NCI-H146 treated with DMSO at 0.1 percent for 48 hours (cell line): ENCODE measurements at regions not wholly inside any gene's neighbourhood (a gene's known extent, or its start where the extent isn't known, plus 50 kb on each side); places are given as distances from the start of the nearest gene placed in this dataset.
A peak's percentile ranks its signal among the peaks of the same experiment; 100 is the strongest.

Experiments
- DNase-seq: peaks from one replicate; lab custom pipeline; 2025; ENCODE audit not compliant: unreplicated experiment; lab: John Stamatoyannopoulos, UW

GRCh38 chr16:50469744-50470321 is 78.4 kb upstream of the NKD1 start:
- no peak for DNase-seq

DNA sequence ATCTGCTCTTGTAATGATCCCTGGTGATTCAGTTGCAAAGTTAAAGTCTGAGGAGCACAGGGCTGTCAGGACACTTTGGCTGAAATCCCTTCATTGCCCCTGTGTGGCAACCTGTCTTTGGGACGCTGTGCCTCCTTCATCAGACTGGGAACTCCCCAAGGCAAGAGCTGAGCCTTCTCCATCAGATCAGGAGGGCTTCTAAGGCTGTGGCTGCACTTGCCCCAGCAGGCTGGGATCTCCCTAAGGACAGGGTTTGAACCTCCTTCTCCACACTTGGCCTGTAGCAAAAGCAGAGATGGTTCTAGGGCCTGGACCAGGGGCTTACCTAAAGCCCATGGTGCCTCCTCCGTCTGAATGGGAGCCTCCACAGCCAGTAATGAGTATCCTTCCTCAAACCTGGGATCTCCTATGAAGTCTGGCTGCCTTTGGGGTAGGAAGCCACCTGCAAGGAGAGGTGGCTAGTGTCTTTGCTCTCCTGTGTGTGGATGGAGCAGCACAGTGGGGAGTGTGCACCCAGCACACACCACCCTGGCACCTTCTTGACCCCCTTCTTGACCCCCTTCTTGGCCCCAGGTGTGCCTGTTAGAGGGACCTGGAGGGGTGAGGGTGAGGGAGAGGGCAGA is 79.0 kb upstream of the NKD1 start:
- no peak for DNase-seq

GRCh38 chr16:50468749-50469078 is 79.5 kb upstream of the NKD1 start:
- no peak for DNase-seq

DNA sequence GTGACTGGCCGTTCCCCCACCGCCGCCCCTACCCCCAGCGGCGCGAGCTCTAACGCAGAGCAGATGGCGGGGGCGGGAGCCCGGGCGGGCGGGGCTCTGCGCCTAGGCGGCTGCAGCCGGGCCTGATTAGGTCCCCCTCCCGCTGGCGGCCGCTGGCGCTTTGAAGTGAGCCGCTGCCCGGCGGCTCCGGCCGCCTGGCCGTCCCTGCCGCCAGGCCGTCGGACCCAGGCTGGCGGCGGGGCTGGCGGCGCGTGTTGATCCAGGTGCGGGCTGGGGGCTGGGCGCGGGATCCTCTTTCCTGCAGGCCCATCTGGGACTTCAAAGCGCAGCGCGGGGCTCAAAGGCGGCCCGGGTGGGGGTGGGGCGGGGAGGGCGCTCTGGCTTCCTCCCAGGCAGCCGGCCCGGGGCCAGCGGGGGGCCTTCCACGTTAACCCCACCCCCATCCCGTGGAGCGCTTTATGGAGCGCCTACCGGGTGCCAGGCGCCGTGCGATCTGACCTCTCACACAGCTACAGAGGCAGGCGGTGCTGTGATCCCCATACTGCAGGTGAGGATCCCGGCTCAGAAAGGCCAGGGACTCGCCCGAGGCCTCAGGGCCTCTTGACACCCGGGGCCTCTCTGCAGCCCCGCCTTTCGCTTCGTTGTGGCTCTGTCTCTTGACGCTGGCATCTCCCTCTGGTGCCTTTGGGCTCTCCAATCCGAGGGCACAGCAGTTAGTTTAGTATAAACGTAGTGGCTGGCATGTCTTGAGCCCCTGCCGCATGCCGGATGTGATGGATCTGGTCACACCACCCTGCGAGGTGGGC is 80.0 kb upstream of the NKD1 start:
- DNase-seq = peak; percentile 16

GRCh38 chr16:50467559-50467942 is 80.6 kb upstream of the NKD1 start:
- no peak for DNase-seq

- no peak for DNase-seq
Observed at GRCh38 chr16:50466170-50466569, 82.0 kb upstream of the NKD1 start.

DNA sequence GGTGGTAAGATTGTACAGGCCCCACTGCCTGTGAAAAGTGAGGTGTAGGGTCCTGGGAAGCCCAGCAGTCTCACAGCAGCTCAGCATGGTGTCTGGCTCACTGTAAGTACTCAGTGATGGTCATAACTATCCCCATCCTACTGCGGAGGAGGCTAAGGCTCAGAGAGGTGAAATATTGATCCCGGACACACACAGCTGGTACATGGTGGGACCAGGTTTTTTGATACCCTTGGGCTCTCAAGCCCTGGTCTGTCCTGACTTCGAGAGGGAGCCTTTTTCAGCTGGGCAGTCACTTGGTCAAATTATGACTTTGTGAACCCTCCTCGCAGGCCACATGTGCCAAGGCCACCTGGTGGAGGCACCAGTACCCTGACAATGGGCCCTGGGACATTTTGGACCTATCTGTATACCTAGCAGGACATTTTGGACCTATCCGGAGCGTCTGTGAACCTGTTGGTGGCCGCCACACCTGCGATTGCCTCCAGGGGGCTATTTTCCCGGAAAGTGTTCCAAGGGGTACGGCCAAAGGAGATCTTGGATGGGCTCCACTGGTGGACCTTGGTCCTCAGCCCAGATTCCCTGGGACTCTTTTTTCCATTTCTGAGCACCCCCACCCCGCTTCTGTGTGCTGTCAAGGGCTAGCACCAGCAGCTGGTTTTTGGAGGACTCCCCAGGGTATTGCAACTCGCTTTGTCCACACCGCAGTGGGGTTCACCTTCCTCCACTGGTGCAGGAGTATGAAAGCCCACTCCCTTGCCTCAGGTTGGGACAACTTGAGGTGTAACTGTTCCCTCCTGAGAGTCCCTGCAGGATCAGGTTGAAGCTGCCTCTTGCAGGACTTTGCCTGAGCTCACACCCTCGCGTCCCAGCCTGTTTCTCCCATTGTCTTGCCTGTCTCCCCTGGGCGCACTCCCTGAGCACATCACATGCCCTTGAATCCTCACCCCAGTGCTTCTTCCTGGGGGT is 83.6 kb upstream of the NKD1 start:
- DNase-seq = no peak

GRCh38 chr16:50463581-50464324 is 84.4 kb upstream of the NKD1 start:
- no peak for DNase-seq

- no peak for DNase-seq
Observed at GRCh38 chr16:50462793-50463507, 85.2 kb upstream of the NKD1 start.

DNA sequence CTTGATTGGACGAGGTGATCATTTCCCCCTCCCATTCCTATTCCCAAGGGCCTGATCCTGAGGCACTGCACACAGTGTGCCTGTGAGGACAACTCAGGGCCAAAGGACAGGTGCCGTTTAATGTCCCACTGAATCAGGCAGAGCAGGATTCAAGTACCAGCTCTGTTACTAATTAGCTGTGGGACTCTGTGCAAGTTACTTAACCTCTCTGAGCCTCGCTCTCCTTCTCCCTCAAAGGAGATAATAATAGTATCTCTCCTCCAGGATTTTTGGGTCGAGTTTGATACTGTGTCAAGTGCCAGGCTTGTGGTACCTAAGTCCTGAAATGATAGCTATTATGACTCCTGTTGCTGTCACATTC is 86.8 kb upstream of the NKD1 start:
- DNase-seq = no peak

DNA sequence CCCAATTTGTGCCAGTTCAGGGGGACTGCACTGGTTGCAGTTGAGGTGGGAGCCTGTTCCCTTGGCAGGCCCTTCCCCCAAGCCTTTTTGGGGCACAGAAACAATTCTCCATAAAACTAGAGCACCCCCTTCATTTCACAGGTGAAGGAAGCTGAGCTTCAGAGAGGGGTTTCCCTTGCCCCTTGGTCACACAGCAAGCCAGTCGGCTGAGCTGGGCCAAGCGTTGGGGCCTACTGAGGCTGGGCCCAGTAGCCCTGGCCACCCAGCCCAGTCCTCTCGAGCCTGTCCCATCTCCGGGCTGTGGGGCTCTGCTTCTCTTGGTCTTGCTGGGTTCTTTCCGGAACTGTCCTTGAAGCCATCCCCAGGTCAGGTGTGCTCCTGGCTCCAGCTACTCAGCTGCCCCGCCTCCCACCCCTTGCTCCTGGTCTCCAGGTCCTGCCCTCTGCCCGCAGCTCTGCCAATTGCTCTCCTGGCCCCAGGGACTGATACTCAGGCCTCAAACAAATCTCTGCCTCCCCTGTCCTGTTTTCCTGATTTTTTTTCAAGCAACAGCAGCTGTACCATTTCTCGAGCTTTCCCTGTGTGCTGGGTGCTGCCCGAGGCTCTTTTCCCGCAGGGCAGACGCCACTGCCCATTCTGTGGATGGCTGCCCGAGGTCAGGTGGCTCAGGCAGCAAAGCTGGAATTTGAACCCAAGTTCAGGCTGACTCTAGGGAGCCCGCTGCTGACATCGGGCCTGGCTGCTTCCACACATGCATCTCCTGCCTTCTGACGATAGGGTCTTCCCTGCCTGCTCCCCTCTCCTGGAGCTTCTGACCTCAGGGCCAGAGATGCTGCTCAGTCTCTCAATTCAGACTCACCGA is 87.4 kb upstream of the NKD1 start:
- DNase-seq = no peak

DNA sequence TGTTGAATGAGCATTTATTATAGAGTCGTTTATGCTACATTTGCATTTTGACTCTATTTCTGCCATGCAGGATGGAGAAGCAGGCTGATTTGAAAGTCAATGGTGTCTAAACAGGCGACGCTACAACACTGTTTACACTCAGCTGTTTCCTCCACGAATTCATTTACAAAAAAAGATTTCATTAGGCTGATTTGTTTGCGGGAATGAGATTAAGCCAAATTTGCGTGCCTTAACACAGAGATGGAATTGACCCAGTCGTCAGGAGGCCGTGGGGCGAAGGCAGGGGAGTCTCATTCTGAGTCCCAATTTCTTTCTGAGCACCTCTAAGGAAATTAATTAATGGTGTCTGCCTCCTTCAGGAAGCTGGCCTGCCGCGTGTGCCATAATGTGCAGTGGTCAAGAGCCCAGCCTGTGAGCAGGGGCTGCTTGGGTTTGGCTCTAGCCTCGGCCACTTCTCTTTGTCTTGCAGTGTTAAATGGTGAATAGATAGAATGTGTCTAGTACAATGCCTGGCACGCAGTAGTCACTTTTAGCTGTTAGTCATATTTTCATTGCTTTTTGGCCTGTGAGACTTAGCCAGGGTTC is 88.6 kb upstream of the NKD1 start:
- DNase-seq = no peak

DNA sequence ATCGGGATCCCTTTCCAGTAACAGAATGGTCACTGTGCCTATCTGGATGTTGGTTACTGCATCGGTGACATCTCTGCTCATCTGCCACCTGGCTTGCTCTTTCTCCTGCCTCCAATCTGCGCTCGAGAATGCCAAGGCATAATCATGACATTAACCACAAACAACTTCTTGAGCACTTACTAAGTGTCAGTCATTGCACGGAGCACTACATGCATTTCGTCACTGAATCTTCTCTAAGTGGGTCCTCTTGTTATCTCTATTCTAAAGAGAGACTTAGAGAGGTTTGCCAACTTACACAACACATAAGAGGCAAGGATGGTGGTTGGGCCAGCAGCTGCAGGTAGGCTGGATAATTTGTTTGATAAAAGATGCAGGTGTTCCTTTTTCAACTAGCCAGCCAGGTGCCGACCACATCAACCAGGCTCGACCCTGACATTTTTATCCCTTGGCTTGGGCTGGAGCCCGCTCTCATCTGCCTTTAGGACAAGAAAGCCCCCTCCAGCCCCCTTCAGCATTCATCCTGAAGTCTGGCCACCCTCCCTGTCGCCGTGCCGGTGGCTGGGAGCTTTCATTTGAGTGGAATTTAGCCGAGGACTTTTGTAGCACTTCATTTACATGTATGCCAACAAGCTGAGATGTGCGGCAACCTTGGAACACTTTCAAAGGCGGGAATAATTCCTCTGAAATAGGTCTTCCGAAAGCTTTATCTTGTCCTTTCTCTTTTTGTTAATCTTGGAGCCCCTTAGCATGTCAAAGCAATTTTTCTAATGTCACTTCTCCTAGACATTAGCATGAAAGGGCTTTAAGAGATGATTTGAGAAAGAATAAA is 89.3 kb upstream of the NKD1 start:
- peak; percentile 61 for DNase-seq

- no peak for DNase-seq
Observed at GRCh38 chr16:50457979-50458491, 89.2 kb upstream of the BRD7 start.

DNA sequence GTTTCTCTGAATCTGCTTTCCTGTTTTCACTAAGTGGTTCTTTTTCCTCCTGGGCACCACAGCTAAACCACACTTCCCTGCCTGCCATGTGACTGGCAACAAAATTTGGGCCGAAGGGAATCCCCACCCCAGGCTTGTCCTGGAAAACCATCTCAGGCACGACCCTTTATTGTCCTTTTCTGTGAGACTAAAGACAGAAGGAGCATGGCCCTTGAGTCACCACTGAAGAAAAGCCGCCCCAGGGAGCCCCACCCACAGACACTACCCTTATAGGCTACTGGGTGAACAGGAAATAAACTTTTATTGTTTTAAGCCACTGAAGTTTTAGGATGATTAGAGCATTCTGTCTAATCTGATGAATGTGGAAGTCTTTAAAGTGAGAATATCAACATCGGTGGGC is 88.6 kb upstream of the BRD7 start:
- DNase-seq = no peak

GRCh38 chr16:50455288-50455845 is 86.6 kb upstream of the BRD7 start:
- DNase-seq = no peak

DNA sequence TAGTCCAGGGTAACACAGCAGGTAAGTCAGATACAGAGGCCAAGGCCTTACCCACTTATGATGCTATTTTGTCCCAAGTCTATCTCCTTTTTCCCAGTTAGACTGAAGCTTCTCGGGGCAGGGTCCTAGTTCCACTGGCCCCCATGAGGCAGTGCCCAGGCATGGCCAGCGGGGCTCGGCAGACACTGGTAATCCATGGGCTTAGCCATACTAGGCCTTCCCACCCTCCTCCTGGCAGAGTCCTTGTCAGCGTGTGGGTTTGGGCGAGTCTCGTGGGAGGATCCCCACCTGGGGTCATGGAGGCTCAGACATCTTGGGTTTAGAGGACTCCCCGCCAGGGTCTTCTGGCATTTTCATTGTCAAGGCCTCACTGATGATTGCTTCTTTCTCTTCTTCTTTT is 84.7 kb upstream of the BRD7 start:
- DNase-seq = no peak
